ENCODE measurements at regions not wholly inside any gene's neighbourhood (a gene's known extent, or its start where the extent isn't known, plus 50 kb on each side); places are given as distances from the start of the nearest gene placed in this dataset.
"Not testable (repeated sequence)": the region's sequence is repeated elsewhere in the genome, so short reads cannot be mapped to it uniquely, and the experiment has no call there.

DNA sequence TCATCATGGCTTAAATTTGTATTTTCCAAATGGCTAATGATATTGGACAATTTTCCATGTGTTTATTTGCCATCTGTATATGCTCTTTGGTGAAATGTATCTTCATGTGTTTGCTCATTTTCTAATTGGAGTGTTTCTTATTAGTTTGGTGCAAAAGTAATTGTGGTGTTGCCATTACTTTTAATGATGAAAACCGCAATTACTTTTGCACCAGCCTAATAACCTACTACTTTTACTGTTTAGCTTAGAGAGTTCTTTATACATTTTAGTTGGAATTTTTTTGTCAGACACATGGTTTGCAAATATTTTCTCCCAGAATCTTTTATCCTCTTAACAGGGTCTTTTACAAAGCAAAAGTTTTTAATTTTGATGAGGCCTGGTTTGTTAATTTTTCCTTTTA is 141.0 kb upstream of the AGTR1 start:
- H4K91ac ChIP-seq (ENCODE audit: low read depth, low read length), result no peak overlapping the region
- H3K18ac ChIP-seq (ENCODE audit: low read length), result no peak overlapping the region
- no peaks in the 10 kb centered on the region for H3K79me1 ChIP-seq (ENCODE audit: low read length)
- no peak overlapping the region for H3K9ac ChIP-seq (ENCODE audit: low read length)
- no peak overlapping the region for H2AFZ ChIP-seq (ENCODE audit: insufficient read depth, low read length, poor library complexity)
- no peaks in the 10 kb centered on the region for H3K79me2 ChIP-seq (ENCODE audit: control insufficient read depth, insufficient read depth, low read length, poor library complexity)
- no peak overlapping the region for H4K8ac ChIP-seq (ENCODE audit: low read depth, low read length)
- H3K14ac ChIP-seq (ENCODE audit: low read length), result no peak overlapping the region
- H3K27me3 ChIP-seq (ENCODE audit: insufficient read depth, low read length), result no peaks in the 10 kb centered on the region
- no peak overlapping the region for H2BK5ac ChIP-seq (ENCODE audit: low read depth, low read length, poor library complexity)
- H3K4me1 ChIP-seq (ENCODE audit: control insufficient read depth in 1 of 2, insufficient read depth in 2 of 2, low read length in 2 of 2), result no peaks in the 10 kb centered on the region
- no peak overlapping the region for H3K27ac ChIP-seq (ENCODE audit: low read depth, low read length)
- no peak overlapping the region for H2BK120ac ChIP-seq (ENCODE audit: insufficient read depth, low read length, poor library complexity)
- H2AK5ac ChIP-seq (ENCODE audit: low read length), result no peak overlapping the region
- H3K4me3 ChIP-seq (ENCODE audit: low read depth, low read length), result no peak overlapping the region
- no peak overlapping the region for H2BK12ac ChIP-seq (ENCODE audit: low read length)
- H3K9me3 ChIP-seq (ENCODE audit: insufficient read depth, low read depth, low read length), result no peaks in the 10 kb centered on the region
- no peak overlapping the region for H3K4ac ChIP-seq (ENCODE audit: low read depth, low read length)
- WGBS (ENCODE audit: extremely low coverage, insufficient coverage, insufficient read length), result no CpG with 5 or more reads among the region's 1 CpG
- H3K23ac ChIP-seq (ENCODE audit: low read length), result no peak overlapping the region
- H3K36me3 ChIP-seq (ENCODE audit: control insufficient read depth in 1 of 2, insufficient read depth in 2 of 2, low read length in 2 of 2), result no peaks in the 10 kb centered on the region
- H4K12ac ChIP-seq (ENCODE audit: low read depth, low read length), result no peak overlapping the region
- H3K4me2 ChIP-seq (ENCODE audit: low read length), result no peak overlapping the region
- DNase-seq, result no peak

DNA sequence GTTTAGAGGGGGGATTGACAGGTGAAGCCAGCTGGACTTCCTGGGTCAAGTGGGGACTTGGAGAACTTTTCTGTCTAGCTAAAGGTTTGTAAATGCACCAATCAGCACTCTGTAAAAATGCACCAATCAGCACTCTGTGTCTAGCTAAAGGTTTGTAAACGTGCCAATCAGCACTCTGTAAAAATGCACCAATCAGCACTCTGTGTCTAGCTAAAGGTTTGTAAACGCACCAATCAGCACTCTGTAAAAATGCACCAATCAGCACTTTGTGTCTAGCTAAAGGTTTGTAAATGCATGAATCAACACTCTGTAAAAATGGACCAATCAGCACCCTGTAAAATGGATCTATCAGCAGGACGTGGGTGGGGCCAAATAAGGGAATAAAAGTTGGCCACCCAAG is 120.1 kb upstream of the AGTR1 start:
- not testable (repeated sequence) for H4K91ac ChIP-seq (ENCODE audit: low read depth, low read length); H2AK5ac ChIP-seq (ENCODE audit: low read length); H3K27me3 ChIP-seq (ENCODE audit: insufficient read depth, low read length); H2AFZ ChIP-seq (ENCODE audit: insufficient read depth, low read length, poor library complexity); H3K79me2 ChIP-seq (ENCODE audit: control insufficient read depth, insufficient read depth, low read length, poor library complexity); H3K27ac ChIP-seq (ENCODE audit: low read depth, low read length); H3K18ac ChIP-seq (ENCODE audit: low read length); H4K8ac ChIP-seq (ENCODE audit: low read depth, low read length); H3K9ac ChIP-seq (ENCODE audit: low read length); H3K36me3 ChIP-seq (ENCODE audit: control insufficient read depth in 1 of 2, insufficient read depth in 2 of 2, low read length in 2 of 2); DNase-seq; H3K14ac ChIP-seq (ENCODE audit: low read length); H3K4me1 ChIP-seq (ENCODE audit: control insufficient read depth in 1 of 2, insufficient read depth in 2 of 2, low read length in 2 of 2); H3K4me2 ChIP-seq (ENCODE audit: low read length); H3K79me1 ChIP-seq (ENCODE audit: low read length); H2BK12ac ChIP-seq (ENCODE audit: low read length); H3K9me3 ChIP-seq (ENCODE audit: insufficient read depth, low read depth, low read length); H3K4ac ChIP-seq (ENCODE audit: low read depth, low read length); H4K12ac ChIP-seq (ENCODE audit: low read depth, low read length); H2BK5ac ChIP-seq (ENCODE audit: low read depth, low read length, poor library complexity); H2BK120ac ChIP-seq (ENCODE audit: insufficient read depth, low read length, poor library complexity); H3K23ac ChIP-seq (ENCODE audit: low read length); H3K4me3 ChIP-seq (ENCODE audit: low read depth, low read length)
- WGBS (ENCODE audit: extremely low coverage, insufficient coverage, insufficient read length), result no CpG with 5 or more reads among the region's 3 CpGs

DNA sequence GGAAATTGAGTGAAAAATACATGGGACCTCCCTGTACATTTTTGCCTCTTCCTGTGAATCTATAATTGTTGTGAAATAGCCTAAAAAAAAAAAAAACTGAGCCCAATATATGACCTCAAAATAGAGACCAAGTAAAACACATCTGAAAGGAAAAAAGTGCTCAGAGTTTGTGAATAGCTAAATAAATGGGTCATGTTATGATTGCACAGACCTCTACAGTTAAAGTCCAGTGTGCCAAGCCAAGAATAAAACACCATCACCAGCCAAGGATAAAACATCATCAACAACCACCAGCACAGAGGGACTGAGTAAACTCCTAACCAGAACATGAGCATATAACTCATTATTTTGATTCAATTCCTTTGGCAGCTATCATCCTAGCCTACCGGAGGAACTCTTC is 115.6 kb upstream of the AGTR1 start:
- H2AK5ac ChIP-seq (ENCODE audit: low read length), result no peak overlapping the region
- no peak overlapping the region for H3K27ac ChIP-seq (ENCODE audit: low read depth, low read length)
- no peak overlapping the region for H4K12ac ChIP-seq (ENCODE audit: low read depth, low read length)
- no peak overlapping the region for H3K23ac ChIP-seq (ENCODE audit: low read length)
- no peak overlapping the region for H2BK5ac ChIP-seq (ENCODE audit: low read depth, low read length, poor library complexity)
- no peak overlapping the region for H3K18ac ChIP-seq (ENCODE audit: low read length)
- H3K4me1 ChIP-seq (ENCODE audit: control insufficient read depth in 1 of 2, insufficient read depth in 2 of 2, low read length in 2 of 2), result no peaks in the 10 kb centered on the region
- no peak overlapping the region for H2BK12ac ChIP-seq (ENCODE audit: low read length)
- DNase-seq, result no peak
- no peak overlapping the region for H3K4ac ChIP-seq (ENCODE audit: low read depth, low read length)
- H3K27me3 ChIP-seq (ENCODE audit: insufficient read depth, low read length), result no peaks in the 10 kb centered on the region
- H3K4me2 ChIP-seq (ENCODE audit: low read length), result no peak overlapping the region
- H4K91ac ChIP-seq (ENCODE audit: low read depth, low read length), result no peak overlapping the region
- H3K14ac ChIP-seq (ENCODE audit: low read length), result no peak overlapping the region
- H3K4me3 ChIP-seq (ENCODE audit: low read depth, low read length), result no peak overlapping the region
- no peak overlapping the region for H3K9ac ChIP-seq (ENCODE audit: low read length)
- no peak overlapping the region for H2BK120ac ChIP-seq (ENCODE audit: insufficient read depth, low read length, poor library complexity)
- no peak overlapping the region for H2AFZ ChIP-seq (ENCODE audit: insufficient read depth, low read length, poor library complexity)
- H3K36me3 ChIP-seq (ENCODE audit: control insufficient read depth in 1 of 2, insufficient read depth in 2 of 2, low read length in 2 of 2), result no peaks in the 10 kb centered on the region
- H4K8ac ChIP-seq (ENCODE audit: low read depth, low read length), result no peak overlapping the region
- no peaks in the 10 kb centered on the region for H3K79me1 ChIP-seq (ENCODE audit: low read length)
- H3K79me2 ChIP-seq (ENCODE audit: control insufficient read depth, insufficient read depth, low read length, poor library complexity), result no peaks in the 10 kb centered on the region
- H3K9me3 ChIP-seq (ENCODE audit: insufficient read depth, low read depth, low read length), result no peaks in the 10 kb centered on the region
- no CpG with 5 or more reads among the region's 1 CpG for WGBS (ENCODE audit: extremely low coverage, insufficient coverage, insufficient read length)

DNA sequence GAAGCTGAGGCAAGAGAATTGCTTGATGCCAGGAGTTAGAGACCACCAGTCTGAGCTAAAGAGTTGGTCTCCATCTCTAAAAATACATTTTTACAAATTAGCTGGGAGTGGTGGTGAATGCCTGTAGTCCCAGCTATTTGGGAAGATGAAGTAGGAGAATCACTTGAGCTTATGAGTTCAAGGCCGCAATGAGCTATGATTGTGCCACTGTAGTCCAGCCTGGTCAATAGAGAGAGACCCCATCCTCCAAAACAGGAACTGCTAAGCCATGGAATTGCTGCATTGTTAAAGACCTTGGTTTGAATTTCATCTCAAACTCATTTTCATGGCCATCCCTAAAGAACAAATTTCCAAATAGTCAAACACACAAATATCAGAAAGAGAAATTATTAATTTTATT is 113.9 kb upstream of the AGTR1 start:
- no peak overlapping the region for H2BK120ac ChIP-seq (ENCODE audit: insufficient read depth, low read length, poor library complexity)
- H4K8ac ChIP-seq (ENCODE audit: low read depth, low read length), result no peak overlapping the region
- H3K9me3 ChIP-seq (ENCODE audit: insufficient read depth, low read depth, low read length), result no peaks in the 10 kb centered on the region
- H3K4me3 ChIP-seq (ENCODE audit: low read depth, low read length), result no peak overlapping the region
- no peaks in the 10 kb centered on the region for H3K36me3 ChIP-seq (ENCODE audit: control insufficient read depth in 1 of 2, insufficient read depth in 2 of 2, low read length in 2 of 2)
- WGBS (ENCODE audit: extremely low coverage, insufficient coverage, insufficient read length), result no CpG with 5 or more reads among the region's 1 CpG
- H3K18ac ChIP-seq (ENCODE audit: low read length), result no peak overlapping the region
- no peaks in the 10 kb centered on the region for H3K27me3 ChIP-seq (ENCODE audit: insufficient read depth, low read length)
- H3K79me2 ChIP-seq (ENCODE audit: control insufficient read depth, insufficient read depth, low read length, poor library complexity), result no peaks in the 10 kb centered on the region
- H2BK12ac ChIP-seq (ENCODE audit: low read length), result no peak overlapping the region
- no peak overlapping the region for H4K12ac ChIP-seq (ENCODE audit: low read depth, low read length)
- no peak overlapping the region for H3K14ac ChIP-seq (ENCODE audit: low read length)
- no peak for DNase-seq
- no peak overlapping the region for H3K9ac ChIP-seq (ENCODE audit: low read length)
- no peak overlapping the region for H3K27ac ChIP-seq (ENCODE audit: low read depth, low read length)
- H3K23ac ChIP-seq (ENCODE audit: low read length), result no peak overlapping the region
- H3K4me1 ChIP-seq (ENCODE audit: control insufficient read depth in 1 of 2, insufficient read depth in 2 of 2, low read length in 2 of 2), result no peaks in the 10 kb centered on the region
- H4K91ac ChIP-seq (ENCODE audit: low read depth, low read length), result no peak overlapping the region
- no peak overlapping the region for H2AFZ ChIP-seq (ENCODE audit: insufficient read depth, low read length, poor library complexity)
- H2AK5ac ChIP-seq (ENCODE audit: low read length), result no peak overlapping the region
- no peak overlapping the region for H2BK5ac ChIP-seq (ENCODE audit: low read depth, low read length, poor library complexity)
- H3K4me2 ChIP-seq (ENCODE audit: low read length), result no peak overlapping the region
- H3K4ac ChIP-seq (ENCODE audit: low read depth, low read length), result no peak overlapping the region
- H3K79me1 ChIP-seq (ENCODE audit: low read length), result no peaks in the 10 kb centered on the region

DNA sequence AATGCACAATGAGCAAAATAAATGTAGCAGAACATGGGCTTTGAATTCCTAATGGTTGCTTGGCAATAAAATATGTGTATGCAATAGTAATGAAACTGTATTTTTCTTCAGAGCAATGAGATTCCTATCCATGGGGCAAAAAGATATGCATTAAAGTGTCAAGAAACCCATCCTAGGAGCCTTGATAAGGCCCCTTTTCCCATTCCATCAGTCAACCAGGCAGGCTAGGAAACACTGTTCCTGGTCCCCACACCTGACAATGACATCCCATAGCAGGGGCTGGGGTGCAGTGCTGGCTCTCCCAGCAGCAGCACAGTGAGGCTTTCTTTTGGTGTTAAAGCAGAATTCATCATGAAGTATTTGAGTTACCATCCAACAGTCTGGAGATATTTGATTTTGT is 113.3 kb upstream of the AGTR1 start:
- Histone ChIP-seq H3K9me3 (ENCODE audit: insufficient read depth, low read depth, low read length) (no peaks in the 10 kb centered on the region), H3K79me1 (ENCODE audit: low read length) (no peaks in the 10 kb centered on the region), H4K12ac (ENCODE audit: low read depth, low read length) (no peak overlapping the region), H4K91ac (ENCODE audit: low read depth, low read length) (no peak overlapping the region), H2BK12ac (ENCODE audit: low read length) (no peak overlapping the region), H2AK5ac (ENCODE audit: low read length) (no peak overlapping the region), H3K27me3 (ENCODE audit: insufficient read depth, low read length) (no peaks in the 10 kb centered on the region), H3K9ac (ENCODE audit: low read length) (no peak overlapping the region), H3K4me2 (ENCODE audit: low read length) (no peak overlapping the region), H3K36me3 (ENCODE audit: control insufficient read depth in 1 of 2, insufficient read depth in 2 of 2, low read length in 2 of 2) (no peaks in the 10 kb centered on the region), H2BK120ac (ENCODE audit: insufficient read depth, low read length, poor library complexity) (no peak overlapping the region), H3K18ac (ENCODE audit: low read length) (no peak overlapping the region), H2BK5ac (ENCODE audit: low read depth, low read length, poor library complexity) (no peak overlapping the region), H3K14ac (ENCODE audit: low read length) (no peak overlapping the region), H3K23ac (ENCODE audit: low read length) (no peak overlapping the region), H3K79me2 (ENCODE audit: control insufficient read depth, insufficient read depth, low read length, poor library complexity) (no peaks in the 10 kb centered on the region), H4K8ac (ENCODE audit: low read depth, low read length) (no peak overlapping the region), H3K4me3 (ENCODE audit: low read depth, low read length) (no peak overlapping the region), H3K27ac (ENCODE audit: low read depth, low read length) (no peak overlapping the region), H3K4ac (ENCODE audit: low read depth, low read length) (no peak overlapping the region), H2AFZ (ENCODE audit: insufficient read depth, low read length, poor library complexity) (no peak overlapping the region), H3K4me1 (ENCODE audit: control insufficient read depth in 1 of 2, insufficient read depth in 2 of 2, low read length in 2 of 2) (no peaks in the 10 kb centered on the region)
- DNase-seq, result no peak

Data from trophoblast cell (in vitro differentiated cells and primary cell).